GM13977 (cell line): ENCODE measurements at regions not wholly inside any gene's neighbourhood (a gene's known extent, or its start where the extent isn't known, plus 50 kb on each side); places are given as distances from the start of the nearest gene placed in this dataset.

Source experiments
- DNase-seq: peaks from one replicate; pipeline ENCODE4 v3.0.0; 2012; ENCODE audit warnings: low spot score
- in situ Hi-C: fragments of 300-500 bp; cut with MboI; formaldehyde crosslinking; loops from one replicate; pipeline ENCODE4 v1.12.0; 2022; ENCODE audit warnings: low sequenced_read_pairs, low pct_unique_long_range_greater_than_20kb, mixed read lengths, inconsistent platforms; ENCODE audit not compliant: unreplicated experiment
- TF ChIP-seq, protein P1 (sequence below): IDR thresholded peaks from 2 replicates; pipeline ENCODE4 v1.5.1; 2012; ENCODE audit warnings: mild to moderate bottlenecking, control low read depth; ENCODE audit not compliant: insufficient read depth; ENCODE audit errors: extremely low read depth, missing control alignments

DNA sequence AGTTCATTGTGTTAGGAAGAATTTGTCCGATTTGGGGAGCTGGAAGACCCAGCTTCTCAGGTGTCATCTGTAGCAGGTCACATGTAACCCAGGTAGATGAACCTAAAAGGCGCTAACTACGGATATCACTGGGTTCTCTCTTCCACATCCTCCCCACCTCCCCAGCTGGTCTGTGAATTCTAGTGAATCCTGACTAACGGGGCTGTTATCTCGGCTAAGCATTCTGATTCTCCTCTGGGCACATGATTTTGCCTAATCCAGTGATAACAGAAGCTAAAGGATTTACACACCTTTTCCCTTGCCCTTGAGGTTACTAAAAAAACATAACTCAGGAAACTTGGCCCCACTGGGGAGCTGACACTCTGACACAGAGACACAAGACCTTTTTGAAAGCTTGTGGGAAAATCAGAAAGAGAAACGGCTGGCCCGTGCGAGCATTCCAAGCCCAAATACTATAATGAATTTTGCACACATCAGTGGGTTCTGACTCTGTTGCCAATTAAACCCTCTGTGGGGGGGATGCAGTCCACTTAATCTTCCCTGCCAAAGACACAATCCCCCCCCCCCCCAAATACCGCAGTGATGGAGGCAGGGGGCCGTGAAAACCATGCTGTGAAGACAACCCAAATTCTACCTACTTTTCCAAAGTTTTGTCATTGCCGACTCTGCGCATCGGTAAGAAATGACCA, 81.0 kb upstream of the FZD10 start:
- no peak for DNase-seq
- in situ Hi-C loops = no loop called here
- TF ChIP-seq, protein P1, sequence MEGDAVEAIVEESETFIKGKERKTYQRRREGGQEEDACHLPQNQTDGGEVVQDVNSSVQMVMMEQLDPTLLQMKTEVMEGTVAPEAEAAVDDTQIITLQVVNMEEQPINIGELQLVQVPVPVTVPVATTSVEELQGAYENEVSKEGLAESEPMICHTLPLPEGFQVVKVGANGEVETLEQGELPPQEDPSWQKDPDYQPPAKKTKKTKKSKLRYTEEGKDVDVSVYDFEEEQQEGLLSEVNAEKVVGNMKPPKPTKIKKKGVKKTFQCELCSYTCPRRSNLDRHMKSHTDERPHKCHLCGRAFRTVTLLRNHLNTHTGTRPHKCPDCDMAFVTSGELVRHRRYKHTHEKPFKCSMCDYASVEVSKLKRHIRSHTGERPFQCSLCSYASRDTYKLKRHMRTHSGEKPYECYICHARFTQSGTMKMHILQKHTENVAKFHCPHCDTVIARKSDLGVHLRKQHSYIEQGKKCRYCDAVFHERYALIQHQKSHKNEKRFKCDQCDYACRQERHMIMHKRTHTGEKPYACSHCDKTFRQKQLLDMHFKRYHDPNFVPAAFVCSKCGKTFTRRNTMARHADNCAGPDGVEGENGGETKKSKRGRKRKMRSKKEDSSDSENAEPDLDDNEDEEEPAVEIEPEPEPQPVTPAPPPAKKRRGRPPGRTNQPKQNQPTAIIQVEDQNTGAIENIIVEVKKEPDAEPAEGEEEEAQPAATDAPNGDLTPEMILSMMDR = no peak

DNA sequence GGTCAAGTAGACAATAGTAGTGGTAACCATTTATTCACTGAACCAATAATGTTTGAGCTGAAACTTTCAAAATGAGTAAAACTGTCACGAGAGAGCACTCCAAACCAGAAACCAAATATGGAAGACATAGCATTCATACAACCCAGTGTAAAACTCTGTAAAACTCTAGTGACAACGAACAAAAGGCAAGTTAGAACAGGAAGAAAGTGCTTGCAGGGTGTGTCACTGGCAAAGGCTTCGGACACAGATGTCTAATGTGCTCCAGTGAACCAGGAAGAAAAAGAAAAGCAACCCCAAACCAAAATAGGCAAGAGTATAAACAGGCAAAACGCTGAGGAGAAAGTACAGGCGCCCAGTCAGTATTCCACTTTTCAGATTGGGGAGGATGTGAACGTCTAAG, 79.3 kb upstream of the FZD10 start:
- no peak for DNase-seq
- in situ Hi-C loops = no loop called here
- TF ChIP-seq, protein P1 = no peak

DNA sequence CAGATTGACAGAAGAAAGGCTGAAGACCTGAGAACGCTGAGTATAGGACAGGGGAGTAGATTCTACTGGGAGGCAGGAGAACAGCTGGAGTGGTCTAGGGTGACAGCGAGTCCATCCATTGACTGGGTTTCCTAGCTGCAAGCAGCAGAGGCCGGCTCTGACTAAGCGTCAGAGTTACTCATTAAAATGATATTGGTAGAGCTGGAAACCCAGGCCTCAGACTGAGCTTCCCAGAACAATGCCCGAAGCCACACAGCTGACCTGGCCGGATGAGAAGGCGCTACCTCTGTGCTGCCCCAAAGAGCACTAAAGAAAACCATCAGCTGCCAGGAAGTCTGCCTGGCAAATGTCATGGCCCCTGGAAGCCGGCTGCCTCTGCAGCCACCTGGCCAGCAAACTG, 78.5 kb upstream of the FZD10 start:
- in situ Hi-C loops = no loop called here
- TF ChIP-seq, protein P1 = no peak
- no peak for DNase-seq

DNA sequence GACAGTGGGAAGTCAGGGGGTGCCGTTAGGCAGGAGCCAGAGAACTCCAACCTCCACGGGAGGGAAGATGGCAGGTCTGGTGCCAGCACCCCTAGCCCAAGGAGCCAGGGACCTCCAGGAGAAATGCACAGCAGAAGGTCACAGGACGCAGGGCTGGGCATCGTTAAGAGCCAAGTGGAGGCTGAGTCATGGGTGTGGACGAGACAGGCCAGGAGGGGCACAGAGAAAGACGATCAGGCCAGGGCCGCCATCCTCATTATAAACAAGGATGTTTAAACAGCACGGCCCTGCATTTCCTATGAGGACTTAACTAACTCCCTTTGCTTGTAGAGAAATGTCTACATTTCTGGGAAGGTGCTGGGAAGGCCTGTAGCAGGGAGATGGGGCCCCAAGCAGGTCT, 77.9 kb upstream of the FZD10 start:
- TF ChIP-seq, protein P1 = no peak
- in situ Hi-C loops = no loop called here
- no peak for DNase-seq

DNA sequence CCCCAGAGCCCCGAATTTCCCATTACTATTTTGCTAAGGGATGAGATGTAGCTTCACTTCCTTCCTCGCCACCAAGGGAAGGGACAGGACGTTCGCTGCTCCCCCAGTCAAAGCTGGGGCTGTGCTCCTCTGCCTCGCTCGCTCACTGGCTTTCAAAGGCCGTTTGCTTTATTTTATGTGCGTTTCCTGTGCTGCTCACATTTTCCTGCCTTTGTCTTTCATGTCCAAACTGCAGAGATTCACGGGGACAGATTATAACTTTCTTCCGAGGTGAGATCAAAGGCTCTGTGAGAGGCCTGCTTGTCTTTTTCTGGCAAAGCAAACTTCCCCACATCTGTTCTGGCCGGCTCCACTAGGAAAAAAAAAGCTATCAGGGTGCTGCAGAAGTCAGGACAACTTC, 76.0 kb upstream of the FZD10 start:
- no peak for DNase-seq
- TF ChIP-seq, protein P1 = no peak
- in situ Hi-C loops = no loop called here

DNA sequence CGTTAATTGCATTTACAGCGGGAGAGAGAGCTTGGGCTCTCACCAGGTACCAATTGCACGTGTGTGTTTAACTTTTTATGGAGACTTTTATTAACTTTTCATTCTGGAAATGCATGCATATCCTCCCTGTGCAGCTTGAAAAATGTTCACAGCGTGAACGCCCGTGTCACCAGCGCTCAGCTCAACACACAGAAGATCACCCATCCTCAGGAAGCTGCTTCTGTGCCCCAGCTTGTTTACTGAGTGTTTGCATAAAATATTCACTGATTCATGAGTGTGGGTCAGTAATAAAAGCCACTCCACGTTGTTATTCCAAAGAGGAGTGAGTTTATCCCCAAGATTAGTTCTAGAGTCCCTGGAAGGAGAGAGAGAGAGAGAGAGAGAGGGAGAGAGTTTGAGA, 75.5 kb upstream of the FZD10 start:
- TF ChIP-seq, protein P1 = no peak
- no peak for DNase-seq
- in situ Hi-C loops = no loop called here

DNA sequence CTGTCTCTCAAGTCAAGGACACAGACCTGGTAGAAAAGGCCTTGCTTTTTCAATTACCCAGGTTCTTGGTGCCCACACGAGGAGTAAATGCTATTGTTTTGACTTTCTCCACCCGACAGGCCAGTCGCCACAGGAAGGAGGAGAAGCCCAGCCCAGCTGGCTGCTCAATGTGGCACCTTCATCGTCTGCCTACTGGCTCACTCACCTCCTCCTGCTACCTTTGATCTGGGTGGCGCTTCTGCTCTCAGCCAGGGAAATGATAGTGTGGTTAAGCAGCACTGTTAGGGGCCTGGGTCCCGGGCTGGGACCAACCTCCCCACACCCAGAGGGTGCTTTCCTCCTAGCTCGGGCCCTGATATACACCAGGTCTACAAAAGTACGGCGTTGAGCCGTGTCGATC, 75.0 kb upstream of the FZD10 start:
- TF ChIP-seq, protein P1 = no peak
- no peak for DNase-seq
- in situ Hi-C loops = no loop called here
